Stimulated activated CD8-positive, alpha-beta memory T cell treated with anti-CD3 and anti-CD28 coated beads, Interleukin-4, amount 100 ng/mL, for 48 hours (primary cell): ENCODE measurements at regions not wholly inside any gene's neighbourhood (a gene's known extent, or its start where the extent isn't known, plus 50 kb on each side); places are given as distances from the start of the nearest gene placed in this dataset.

ENCODE experiments used
- DNase-seq: peaks from one replicate; pipeline ENCODE4 v3.0.0-alpha.2; 2020

DNA sequence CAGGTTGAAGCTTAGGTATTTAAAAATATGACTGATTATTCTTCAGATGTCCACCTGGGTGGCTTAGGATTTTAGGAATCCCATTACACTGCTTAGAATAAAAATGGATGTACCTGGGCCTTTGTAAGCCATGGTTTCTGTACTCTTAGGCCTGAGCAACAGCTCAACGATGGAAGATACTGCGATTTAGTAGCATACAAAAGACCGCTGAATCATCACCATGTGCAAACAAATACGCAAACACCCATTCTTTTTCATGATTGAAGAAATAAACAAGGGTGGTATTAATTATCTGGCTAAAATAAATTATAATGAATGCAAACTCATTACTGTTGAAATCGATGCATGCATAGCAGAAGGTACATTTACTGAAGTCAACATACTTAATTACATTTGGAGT lies 188.9 kb downstream of the ZNF330 start:
- DNase-seq: no peak

DNA sequence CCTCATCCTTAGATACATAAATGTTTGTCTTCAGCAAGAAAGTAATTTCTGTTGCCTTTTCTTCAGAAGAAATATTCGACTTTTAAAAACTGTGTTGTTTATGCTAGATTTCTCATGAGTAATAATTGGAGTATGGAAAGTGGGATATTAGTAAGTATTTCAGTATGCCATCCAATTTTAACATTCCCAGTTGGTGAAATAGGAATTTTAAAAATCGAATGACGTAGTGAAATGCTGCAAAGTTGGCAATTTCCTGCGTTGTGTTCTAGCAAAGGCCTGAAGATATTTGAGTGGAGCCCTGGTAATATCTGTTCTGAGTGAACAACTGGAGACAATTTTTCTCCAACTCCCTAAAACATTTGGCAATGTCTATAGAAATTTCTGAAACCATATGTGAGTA lies 190.1 kb downstream of the ZNF330 start:
- no peak for DNase-seq

DNA sequence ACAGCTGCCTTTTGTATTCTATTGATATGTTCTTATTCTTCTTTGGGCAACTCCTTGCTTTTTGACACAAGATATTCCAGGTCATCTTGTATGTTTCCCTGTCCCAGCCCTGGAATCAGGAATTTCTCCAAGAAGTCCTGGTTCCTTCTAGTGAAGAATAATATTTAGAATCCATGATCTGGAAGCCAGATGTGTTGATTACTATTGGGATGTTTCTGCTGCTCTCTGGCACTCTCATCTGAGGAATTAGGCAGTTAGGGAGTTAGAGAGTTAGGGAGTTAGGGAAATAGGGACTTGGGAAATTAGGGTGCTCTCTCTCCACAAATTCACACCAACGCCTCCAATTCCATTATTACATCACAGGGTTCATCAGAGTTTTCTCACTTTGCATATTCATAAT lies 191.2 kb downstream of the ZNF330 start:
- no peak for DNase-seq

DNA sequence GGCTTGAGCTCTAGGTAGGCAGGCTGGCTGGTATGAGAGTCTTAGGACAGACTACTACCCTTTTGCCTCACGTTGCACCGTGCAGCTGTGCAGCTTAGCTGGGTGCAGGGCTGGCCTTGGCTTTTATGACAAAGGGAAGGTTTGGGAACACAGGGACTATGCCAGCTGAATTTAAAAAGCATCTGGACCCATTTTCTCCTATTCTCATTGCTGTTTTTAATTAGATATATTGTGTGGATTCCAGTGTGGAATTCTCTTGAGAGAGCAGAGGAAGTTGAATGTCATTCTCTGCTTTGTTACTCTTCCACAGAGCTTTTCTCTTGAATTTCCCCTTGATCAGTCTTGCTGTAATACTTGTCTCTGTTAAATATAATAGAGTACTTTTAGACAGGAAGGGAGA lies 192.7 kb downstream of the ZNF330 start:
- no peak for DNase-seq

DNA sequence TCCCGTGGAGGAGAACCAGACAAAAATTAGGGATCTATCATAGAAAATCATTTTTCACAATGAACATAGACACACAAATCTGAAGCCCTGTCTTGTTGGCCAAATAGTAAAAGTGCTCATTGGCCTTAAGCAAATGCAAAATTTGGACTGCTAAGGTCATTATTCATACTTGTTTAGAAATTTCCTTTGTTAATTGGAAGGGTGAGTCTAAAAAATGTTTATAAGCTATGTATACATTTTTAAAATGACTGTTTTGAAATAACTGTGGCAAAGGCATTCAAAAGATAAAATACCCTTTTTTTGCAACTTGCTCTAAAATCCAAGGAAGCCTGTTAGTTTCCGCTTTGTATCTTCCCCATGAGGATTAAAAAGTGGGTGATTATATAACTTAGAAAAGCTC lies 195.0 kb downstream of the ZNF330 start:
- no peak for DNase-seq

DNA sequence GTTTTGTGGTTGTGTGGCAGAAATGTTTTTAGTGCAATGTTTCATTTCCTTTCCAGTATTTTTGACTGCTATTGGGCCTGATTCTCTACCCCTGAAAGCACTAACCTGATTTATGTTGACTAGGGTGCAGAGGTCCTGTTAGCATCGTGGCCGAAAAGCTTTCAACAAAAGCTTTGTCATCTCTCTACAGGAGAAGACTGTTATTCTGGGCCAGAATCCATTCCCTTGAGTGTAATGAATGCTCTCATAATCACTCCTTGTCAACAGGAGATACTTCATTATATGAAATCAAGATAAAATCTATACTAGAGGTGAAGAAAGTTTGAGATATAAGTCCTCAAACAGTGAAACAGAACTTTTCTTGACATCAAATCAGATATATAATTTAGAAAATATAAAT lies 195.5 kb downstream of the ZNF330 start:
- DNase-seq: no peak

DNA sequence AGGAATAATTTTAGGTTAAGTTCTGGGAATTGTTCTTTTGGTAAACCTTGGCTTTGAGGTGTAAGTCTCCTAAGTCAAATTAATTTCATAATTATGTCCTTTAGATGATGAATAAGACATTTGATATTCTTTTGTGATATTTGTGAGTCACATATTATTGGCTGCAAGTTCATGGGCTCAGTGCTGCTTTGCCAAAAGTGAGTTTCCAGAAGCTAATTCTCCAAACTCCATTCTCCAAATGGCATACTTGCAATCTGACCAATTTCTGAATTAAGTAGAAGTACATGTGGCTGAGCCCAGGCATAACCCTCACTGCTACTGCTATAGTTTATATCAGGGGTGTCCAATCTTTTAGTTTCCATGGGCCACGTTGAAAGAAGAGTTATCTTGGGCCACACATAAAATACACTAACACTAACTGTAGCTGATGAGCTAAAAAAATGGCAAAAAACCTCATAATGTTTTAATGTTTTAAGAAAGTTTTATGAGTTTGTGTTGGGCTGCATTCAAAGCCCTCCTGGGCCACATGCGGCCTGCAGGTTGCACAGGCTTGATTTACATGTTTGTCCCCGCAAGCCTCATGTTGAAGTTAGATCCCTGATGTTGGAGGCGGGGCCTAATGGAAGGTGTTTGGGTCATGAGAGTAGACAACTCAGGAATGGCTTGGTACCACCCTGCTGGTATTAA lies 196.1 kb downstream of the ZNF330 start:
- DNase-seq: no peak

DNA sequence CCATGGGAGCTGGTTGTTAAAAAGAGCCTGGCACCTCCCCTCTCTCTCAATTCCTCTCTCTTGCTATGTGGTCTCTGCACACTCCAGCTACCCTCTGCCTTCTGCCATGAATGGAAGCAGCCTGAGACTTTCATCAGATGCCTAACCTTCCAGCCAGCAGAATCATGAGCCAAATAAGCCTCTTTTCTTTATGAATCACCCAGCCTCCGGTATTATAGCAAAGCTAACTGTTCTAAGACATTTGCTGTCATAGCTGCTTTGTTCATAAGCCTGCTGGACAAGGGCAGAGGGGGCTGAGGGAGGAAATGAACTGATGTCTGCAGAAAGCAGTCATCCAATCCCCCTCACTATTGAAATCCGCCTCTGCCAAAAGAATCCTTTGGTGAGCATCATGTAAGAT lies 196.7 kb downstream of the ZNF330 start:
- no peak for DNase-seq

DNA sequence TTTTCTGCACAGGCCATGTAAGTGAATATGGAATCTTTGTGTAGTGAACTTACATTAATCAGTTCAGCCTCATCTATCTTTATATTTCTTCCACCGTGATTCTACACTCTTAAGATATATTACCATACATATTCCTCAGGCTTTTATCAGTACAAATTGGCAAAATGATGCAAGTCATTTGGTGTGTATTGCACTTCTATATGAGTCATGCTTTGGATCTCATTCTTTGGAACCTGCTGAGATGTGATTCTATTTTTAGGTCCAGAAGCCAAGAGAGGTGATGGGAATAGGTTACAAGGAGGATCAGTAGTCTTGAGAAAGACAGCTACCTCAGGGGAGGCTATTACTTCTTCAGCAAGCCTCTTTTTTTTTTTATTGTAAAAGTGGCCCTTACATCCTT lies 204.4 kb downstream of the ZNF330 start:
- no peak for DNase-seq

DNA sequence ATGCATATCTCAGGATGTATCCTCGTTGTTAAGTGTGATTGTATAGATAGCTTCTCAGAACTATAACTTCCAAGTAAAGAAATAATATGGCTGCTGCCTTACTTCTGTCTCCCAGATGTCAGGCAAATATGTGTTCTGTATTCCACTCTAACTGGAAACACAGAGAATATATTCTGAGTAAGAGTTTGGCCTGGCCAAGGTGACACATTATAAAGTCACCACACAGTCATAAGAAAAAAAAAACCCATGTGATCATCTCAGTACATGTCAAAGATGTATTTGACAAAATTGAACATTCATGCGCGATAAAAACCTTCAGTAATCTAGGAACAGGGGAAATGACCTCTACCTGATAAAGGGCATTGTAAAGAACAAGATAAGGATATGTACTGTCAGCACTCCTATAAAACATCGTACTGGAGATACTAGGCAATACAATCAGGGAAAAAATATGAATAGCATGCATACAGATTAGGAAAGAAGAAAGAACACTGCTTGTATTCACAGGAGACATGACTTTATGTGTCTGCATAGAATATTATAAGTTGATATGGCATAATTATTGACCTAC lies 207.1 kb downstream of the ZNF330 start:
- DNase-seq: no peak

DNA sequence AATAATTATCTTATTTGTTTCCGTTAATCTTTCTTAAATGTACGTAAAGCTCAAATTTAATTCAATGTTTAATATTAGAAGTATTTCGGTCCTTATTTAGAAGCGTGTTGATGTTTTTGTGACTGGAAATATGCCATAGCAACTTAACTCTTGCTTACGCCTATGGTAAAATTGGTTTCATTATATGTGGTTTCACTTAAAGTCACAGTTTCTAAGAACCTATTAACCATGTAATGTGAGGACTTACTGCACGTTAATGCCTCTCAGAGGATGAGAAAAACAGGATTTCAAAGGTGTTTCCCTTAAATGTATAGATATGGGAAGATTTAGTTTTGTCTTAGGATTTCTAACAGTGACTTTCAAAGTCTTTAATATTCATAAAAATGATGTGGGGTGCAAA lies 206.4 kb upstream of the IL15 start:
- DNase-seq: no peak

DNA sequence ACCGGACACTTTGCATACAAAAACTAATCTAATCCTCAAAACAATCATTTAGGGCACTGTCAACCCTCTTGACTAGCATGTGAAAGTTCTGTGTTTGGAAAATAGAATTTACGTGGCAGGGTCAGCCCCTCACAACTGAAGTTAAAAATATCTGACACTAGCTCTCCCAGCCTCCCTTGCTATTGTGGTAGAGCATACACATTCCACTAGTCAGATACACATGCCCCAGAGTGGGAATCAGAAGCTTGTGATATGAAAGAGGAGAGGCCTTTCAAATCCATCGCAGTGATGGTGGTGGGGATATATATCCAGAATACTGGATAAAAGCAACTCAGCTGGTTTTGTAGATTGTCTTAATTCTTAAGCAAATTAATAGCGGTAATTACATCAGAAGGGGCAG lies 205.7 kb upstream of the IL15 start:
- no peak for DNase-seq

DNA sequence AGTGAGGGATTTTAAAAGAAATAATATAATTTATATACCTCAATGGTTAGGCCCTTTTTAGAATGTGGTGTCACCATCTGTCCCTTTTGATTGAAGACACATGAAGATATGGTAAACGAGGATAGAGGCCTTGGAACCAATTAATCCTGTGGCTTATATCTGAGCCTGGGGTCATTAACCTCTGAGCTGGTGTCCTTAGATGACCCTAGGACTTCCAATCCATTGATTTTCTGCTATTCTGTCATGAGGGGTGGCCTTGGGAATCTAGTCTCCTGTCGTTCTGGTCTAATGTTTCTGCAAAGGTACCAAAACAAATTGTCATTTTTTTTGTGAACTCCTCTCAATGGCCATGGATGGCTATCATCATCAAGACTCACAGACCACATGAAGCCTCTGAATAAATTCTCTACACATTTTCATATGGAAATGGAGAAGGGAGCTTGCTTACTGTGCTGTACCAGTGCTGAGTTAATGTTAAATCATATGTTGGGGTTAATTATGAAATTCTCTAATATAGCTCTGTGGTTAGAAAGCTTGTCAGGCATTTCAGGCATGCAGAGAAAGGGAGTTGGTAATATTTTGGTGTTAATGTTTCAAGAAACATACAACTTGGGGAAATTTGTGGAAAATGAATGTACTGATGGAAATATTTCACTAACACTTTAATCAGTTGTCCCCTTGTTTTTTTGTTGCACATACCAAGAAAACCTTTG lies 204.2 kb upstream of the IL15 start:
- DNase-seq: no peak

DNA sequence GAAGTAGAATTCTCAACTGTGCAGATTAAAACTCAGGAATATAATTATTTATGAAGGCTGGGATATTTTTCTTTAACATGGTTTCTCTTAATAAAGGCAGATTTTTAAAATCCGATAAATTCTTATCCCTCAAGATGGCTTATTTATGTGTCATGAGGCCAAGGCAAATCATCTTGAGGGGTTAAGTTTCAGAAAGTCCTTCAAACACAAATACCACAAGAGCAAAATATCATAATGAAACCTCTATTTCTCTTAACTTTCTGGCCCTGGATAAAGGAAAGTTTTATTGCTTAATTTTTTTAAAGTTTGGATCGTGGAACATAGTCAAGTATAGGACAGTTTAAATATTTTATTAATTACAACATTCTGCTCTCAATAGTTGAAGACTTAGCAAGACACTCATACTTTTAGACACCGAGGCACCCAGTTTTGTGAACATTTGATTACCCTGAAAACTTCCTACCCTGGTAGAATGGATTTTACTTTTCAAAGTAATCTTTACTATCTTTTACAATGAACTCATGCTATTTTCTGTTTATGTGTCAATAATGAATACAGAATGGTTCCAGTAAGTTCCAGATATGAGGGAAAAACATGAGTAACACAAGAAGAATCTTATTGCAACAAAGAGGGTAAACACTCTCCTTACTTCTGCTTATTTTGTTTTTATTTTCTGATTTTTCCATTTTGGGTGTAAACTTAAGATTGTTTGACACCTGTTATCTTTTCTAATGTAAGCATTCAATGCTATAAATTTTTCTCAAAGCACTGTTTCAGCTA lies 200.7 kb upstream of the IL15 start:
- DNase-seq: no peak

DNA sequence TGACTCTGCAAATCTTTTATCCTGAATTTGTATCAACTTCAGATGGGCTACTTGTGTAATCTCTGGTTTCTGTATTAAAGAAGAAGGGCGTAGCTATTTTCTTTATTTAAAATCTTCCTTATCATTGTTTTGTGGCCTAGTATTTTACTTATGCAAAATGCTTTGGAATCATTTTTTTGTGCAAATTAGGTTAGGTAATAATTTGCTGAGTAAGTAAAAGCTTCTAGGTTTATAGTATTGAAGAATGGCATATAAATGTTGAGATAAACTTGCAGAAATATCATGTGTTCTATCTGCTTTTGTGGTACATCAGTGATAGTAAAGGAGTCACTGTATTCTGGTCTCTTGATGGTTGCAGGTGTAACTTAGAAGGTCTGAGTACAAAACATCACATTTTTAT lies 197.2 kb upstream of the IL15 start:
- DNase-seq: no peak

DNA sequence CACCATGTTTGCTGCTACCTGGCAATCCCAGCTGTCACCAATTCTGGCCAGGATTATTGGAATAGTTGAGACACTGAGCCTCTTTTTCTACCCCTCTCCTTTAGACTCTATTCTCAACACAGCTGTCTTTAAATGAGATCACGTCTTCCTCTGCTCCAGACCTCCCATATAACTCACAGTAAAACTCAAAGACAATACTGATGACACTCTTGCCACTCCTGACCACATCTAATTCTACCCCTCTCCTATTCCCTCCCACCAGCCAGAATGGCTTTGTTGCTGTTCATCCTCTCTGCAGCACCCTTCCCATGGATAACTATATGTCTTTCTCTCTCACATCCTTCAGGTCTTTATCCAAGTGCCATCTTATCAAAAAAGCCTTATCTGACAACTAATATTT lies 188.6 kb upstream of the IL15 start:
- no peak for DNase-seq

DNA sequence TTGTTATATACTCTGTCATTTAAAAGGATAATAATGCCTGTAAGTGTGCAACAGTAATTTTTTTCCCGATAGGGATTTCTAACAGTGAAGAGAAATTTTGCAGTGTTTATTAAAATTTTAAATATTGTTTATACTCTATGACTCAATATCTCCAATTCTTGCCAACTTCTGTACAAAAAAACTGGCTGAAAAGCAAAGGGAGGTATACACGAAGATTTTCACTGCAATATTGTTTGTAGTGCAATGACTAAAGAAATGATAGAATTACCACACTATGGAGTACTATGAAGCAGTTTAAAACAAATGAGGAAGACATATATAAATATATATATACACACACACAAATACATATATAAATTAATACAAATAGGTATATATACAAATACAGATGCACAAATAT lies 187.9 kb upstream of the IL15 start:
- DNase-seq: no peak

DNA sequence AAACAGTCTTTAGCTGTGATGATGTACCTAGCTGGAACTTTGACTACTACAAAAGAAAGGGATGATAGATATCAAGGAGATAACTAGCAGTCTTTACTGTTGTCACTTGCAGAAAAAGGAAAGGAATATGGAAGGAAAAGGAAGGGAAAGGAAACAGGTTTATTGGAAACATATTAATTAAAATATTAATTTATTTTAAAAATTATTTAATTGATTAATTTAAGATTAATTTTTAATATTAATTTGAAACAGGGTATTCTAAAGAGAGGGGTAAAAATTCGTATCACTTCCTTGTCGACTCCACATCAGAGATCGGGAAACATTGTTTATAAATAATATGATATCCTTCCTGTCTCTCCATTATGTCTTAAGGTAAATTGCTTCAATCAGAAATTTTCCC lies 186.5 kb upstream of the IL15 start:
- no peak for DNase-seq

DNA sequence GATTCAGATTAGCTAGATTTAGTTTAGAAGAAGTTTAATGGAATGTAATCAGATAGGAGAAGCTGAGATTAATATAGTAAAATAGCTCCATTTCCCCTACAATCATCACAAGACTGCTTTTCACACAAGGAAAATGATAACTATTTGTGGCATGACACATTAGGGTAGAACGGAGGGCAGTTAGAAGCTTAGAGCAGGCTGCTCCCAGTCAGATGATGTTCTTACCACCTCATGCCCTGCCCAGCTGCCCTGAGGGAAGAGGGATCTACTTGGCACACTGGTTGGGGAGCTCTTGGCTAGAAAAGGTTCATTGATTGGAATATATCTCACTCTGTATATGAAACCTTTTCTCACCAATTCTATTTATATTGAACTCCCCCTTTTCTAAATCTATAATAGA lies 180.7 kb upstream of the IL15 start:
- no peak for DNase-seq

DNA sequence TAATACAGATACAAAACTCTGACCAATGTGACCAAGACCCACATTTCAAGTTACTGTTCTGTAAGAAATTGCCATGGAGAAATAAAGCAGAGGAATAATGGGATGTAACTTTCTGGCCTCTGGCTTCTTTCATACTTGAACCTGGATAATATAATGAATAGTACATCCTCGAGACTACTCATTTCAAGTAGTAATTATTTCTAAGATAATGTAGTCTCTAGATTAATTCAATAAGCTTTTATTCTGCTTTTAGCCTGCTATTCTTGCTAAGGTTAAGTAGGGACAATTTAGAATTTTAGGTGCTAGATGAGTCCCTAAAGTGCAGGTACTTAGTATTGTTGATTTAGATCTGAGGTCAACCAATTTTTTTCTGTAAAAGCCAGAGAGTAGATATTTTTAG lies 178.7 kb upstream of the IL15 start:
- DNase-seq: no peak

DNA sequence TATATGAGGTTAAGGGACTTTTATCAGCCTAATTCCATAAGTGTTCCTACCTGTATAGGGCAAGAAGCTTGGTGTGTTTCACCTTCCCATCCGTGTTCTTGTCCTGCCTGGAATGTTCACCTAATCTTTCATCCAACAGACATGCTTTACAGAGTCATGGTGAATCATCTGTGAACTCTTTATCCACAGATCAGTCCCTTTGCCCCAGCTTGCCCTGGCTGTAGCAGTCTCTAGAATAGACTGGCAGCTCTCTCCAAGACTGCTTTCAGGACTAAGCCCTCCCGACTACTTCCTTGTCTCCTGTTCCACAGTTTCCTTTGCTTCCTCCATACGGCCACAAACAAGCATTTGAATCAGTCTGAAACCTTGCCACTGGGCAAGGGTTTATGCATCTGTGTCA lies 177.9 kb upstream of the IL15 start:
- no peak for DNase-seq

DNA sequence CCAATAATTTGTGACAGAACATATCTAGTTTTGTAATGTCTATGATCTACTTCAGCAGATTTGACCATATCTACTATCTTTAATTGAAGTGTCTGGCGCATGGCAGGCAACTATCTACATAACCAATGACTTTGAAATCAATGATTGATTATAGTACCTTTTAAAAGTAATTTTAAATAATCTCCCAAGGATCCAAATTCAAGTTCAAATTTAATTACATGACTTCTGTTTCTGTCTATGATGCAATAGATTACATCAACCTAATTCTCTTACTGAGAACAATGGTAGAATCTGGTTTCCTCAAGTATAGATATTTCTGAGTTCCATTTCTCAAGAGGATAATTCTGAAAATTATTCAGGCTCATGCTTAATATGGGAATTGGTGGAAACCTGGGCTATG lies 177.4 kb upstream of the IL15 start:
- DNase-seq: no peak

DNA sequence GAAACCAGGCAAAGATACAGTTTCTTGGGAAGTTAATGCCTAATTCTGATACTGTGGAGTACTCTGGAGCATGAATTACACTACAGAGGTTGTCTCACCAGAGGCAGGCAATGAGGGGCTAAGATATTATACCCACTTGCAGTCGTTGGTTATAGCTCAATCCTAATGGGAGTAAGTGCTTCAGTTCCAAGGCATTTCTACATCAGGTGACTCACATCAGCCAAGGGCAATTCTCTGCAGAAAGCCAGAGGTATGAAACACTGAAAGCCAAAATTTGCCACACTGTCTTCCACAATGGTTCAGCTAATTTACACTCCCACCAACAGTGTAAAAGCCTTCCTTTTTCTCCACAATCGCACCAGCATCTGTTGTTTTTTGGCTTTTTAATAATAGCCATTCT lies 174.0 kb upstream of the IL15 start:
- no peak for DNase-seq

DNA sequence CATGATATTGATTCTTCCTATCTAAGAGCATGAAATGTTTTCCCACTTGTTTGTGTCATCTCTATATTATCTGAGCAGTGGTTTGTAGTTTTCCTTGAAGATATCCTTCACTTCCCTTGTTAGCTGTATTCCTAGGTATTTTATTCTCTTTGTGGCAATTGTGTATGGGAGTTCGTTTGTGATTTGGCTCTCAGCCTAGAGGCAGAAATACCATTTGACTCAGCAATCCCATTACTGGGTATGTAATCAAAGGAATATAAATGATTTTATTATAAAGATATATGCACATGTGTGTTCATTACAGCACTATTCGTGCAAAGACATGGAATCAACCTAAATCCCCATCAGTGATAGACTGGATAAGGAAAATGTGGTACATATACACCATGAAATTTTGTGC lies 172.7 kb upstream of the IL15 start:
- DNase-seq: no peak
